ENCODE measurements at regions not wholly inside any gene's neighbourhood (a gene's known extent, or its start where the extent isn't known, plus 50 kb on each side); places are given as distances from the start of the nearest gene placed in this dataset.

DNA sequence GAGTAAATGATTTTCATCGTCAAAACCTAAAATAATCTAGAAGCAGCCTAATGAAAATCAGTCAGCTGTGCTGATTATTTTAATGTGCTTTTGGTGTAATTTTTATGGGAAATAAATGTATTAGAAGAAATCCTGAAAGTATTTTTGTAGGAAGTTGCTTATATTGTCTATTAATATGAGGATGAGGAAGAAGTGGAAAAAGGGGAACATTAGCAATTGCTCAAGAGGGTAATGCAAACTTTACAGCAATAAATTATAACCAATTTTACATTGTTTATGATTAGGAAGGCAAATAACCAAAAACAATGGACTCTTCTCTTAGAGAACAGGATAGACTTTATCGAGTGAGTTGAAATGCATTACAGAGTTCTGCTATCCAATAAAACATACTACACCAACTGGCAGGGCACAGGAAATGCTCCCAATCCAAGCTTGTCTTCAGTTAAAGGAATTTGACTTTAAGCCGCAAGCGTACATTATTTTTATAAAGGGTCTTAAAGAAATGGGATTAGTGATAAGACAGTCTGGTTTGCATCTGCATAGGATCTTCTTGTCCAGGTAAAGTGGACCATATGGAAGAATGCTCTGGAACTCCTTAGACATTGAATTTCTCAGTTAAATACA is 374.8 kb downstream of the PDGFC start:
- no peak overlapping the region for H3K4me3 ChIP-seq
- no peaks in the 10 kb centered on the region for H3K36me3 ChIP-seq
- no peak for DNase-seq (ENCODE audit: low spot score in 2 of 2)
- H3K4me1 ChIP-seq = peaks cover 13% of the 10 kb centered on the region
- no peak overlapping the region for H3K27ac ChIP-seq
- WGBS = 82% methylated on average over 4 of the region's 4 CpGs
- TF ChIP-seq POLR2A (IDR thresholded peaks at IDR 0.05) = no peak
- TF ChIP-seq POLR2AphosphoS5 (IDR thresholded peaks at IDR 0.05) = no peak
- TF ChIP-seq EP300 (IDR thresholded peaks at IDR 0.05) = no peak
- TF ChIP-seq, protein P1, sequence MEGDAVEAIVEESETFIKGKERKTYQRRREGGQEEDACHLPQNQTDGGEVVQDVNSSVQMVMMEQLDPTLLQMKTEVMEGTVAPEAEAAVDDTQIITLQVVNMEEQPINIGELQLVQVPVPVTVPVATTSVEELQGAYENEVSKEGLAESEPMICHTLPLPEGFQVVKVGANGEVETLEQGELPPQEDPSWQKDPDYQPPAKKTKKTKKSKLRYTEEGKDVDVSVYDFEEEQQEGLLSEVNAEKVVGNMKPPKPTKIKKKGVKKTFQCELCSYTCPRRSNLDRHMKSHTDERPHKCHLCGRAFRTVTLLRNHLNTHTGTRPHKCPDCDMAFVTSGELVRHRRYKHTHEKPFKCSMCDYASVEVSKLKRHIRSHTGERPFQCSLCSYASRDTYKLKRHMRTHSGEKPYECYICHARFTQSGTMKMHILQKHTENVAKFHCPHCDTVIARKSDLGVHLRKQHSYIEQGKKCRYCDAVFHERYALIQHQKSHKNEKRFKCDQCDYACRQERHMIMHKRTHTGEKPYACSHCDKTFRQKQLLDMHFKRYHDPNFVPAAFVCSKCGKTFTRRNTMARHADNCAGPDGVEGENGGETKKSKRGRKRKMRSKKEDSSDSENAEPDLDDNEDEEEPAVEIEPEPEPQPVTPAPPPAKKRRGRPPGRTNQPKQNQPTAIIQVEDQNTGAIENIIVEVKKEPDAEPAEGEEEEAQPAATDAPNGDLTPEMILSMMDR (IDR thresholded peaks at IDR 0.05) = no peak
- no peaks in the 10 kb centered on the region for H3K27me3 ChIP-seq
- no peaks in the 10 kb centered on the region for H3K9me3 ChIP-seq

DNA sequence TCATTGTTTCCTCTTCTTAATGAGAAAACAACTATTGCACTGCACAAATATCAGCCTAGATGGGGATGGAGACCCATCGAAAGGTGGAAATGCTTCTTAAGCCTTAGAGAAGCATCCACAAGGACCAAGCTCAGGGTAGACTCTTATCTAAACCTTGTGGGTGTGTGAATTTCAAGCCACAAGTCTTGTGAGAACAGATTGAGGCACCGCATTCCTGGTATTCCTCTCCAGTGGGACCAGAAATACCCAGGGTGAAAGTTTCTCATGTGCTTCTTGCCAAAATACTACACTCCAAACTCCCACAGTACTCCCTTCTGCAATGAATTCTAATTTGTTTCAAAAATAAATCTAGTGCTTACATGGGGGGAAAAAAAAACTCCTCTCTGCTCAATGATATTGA is 375.6 kb downstream of the PDGFC start:
- Histone ChIP-seq H3K27me3 (no peaks in the 10 kb centered on the region), H3K4me3 (no peak overlapping the region), H3K9me3 (no peaks in the 10 kb centered on the region), H3K27ac (no peak overlapping the region), H3K36me3 (no peaks in the 10 kb centered on the region), H3K4me1 (peaks cover 13% of the 10 kb centered on the region)
- WGBS = 74% methylated on average over 2 of the region's 2 CpGs
- DNase-seq (ENCODE audit: low spot score in 2 of 2) = no peak
- TF ChIP-seq POLR2AphosphoS5 (IDR thresholded peaks at IDR 0.05) (no peak), EP300 (IDR thresholded peaks at IDR 0.05) (no peak), POLR2A (IDR thresholded peaks at IDR 0.05) (no peak)
- TF ChIP-seq, protein P1 (IDR thresholded peaks at IDR 0.05) = no peak

DNA sequence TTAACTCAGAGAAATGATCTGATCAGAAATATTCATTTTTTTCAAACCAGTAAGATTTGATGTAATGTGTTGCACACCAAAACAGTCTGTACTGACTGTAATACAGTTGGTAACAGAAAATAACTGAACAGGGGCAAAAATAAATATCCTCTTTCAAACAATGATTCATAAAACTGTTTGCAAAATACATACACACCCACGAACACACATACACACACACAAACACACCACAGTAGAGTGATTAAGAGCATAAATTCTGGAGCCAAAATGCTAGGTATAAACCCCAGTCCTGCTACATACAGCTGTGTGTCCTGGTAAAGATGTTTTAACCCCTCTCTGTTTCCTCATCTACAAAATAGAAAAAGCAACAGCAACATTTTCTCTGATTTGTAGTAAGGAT is 376.6 kb downstream of the PDGFC start:
- Histone ChIP-seq H3K9me3 (no peaks in the 10 kb centered on the region), H3K4me3 (no peak overlapping the region), H3K36me3 (no peaks in the 10 kb centered on the region), H3K27me3 (no peaks in the 10 kb centered on the region), H3K27ac (no peak overlapping the region), H3K4me1 (peaks cover 13% of the 10 kb centered on the region)
- 26% methylated on average over 1 of the region's 1 CpG for WGBS
- DNase-seq (ENCODE audit: low spot score in 2 of 2) = no peak
- TF ChIP-seq POLR2AphosphoS5 (IDR thresholded peaks at IDR 0.05) (no peak), POLR2A (IDR thresholded peaks at IDR 0.05) (no peak), EP300 (IDR thresholded peaks at IDR 0.05) (no peak)
- TF ChIP-seq, protein P1 (IDR thresholded peaks at IDR 0.05) = no peak

DNA sequence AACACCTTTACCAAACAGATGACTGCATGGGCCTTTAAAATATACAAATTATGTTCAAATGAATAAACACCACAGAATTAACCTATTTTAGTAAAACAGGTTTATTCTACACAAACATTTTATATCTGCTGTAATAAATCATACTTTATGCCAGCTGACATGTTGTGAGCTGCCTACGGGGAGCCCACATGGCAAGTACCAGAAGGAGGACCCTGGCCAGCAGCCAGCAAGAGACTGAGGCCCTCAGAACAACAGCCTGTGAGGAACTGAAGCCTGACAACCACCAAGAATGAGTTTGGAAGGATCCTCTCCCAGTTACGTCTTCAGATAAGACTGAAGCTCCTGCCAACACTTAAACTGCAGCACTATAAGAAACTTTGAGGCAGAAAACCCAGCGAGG is 377.0 kb downstream of the PDGFC start:
- WGBS = 32% methylated on average over 3 of the region's 3 CpGs
- Histone ChIP-seq H3K36me3 (no peaks in the 10 kb centered on the region), H3K9me3 (no peaks in the 10 kb centered on the region), H3K27ac (no peak overlapping the region), H3K27me3 (no peaks in the 10 kb centered on the region), H3K4me3 (no peak overlapping the region), H3K4me1 (peaks cover 13% of the 10 kb centered on the region)
- DNase-seq (ENCODE audit: low spot score in 2 of 2) = peak in 1 of 2 donors; percentile 65
- TF ChIP-seq, protein P1 (IDR thresholded peaks at IDR 0.05) = no peak
- no peak for TF ChIP-seq POLR2AphosphoS5 (IDR thresholded peaks at IDR 0.05)

DNA sequence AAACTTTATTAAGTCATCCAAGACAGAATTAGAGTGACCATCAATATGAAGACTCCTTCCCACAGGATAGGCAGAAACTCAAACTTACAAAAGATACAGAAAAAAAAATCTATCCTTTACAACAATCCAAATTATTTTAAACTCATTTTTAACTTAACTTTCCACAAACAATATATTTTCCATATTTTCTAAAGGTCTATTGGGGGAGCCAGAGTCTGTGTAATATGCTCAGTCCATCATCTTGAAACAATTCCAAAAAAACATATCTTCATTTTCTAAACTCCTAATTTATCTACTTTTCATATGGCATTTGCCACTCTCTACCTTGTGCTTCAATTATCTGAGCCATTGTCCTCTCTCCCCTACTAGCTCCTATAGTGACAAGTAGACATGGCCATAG is 378.1 kb downstream of the PDGFC start:
- Histone ChIP-seq H3K36me3 (no peaks in the 10 kb centered on the region), H3K27ac (no peak overlapping the region)

More for the DNA sequence above, 378.1 kb downstream of the PDGFC start:
- no peaks in the 10 kb centered on the region for H3K27me3 ChIP-seq
- H3K9me3 ChIP-seq = no peaks in the 10 kb centered on the region
- no peak for DNase-seq (ENCODE audit: low spot score in 2 of 2)
- no peak overlapping the region for H3K4me3 ChIP-seq
- H3K4me1 ChIP-seq = peaks cover 13% of the 10 kb centered on the region
- no peak for TF ChIP-seq POLR2A (IDR thresholded peaks at IDR 0.05)
- no peak for TF ChIP-seq EP300 (IDR thresholded peaks at IDR 0.05)
- TF ChIP-seq POLR2AphosphoS5 (IDR thresholded peaks at IDR 0.05) = no peak
- TF ChIP-seq, protein P1 (IDR thresholded peaks at IDR 0.05) = no peak

Data from suprapubic skin (tissue), 4 donors.